ENCODE measurements at regions not wholly inside any gene's neighbourhood (a gene's known extent, or its start where the extent isn't known, plus 50 kb on each side); places are given as distances from the start of the nearest gene placed in this dataset.

- no peaks in the 10 kb centered on the region for H3K79me2 ChIP-seq (ENCODE audit: low read depth)
- H3K4me3 ChIP-seq, result no peak overlapping the region
- DNase-seq (ENCODE audit: low spot score), result no peak
- H3K9me3 ChIP-seq (ENCODE audit: low read depth), result no peaks in the 10 kb centered on the region
- no peak overlapping the region for H3K27ac Mint-ChIP-seq
- H3K36me3 ChIP-seq, result no peaks in the 10 kb centered on the region
- H3K27me3 Mint-ChIP-seq (ENCODE audit: insufficient read depth, low read depth), result peaks cover 14% of the 10 kb centered on the region
- no peak overlapping the region for H3K27ac ChIP-seq
- no peak overlapping the region for H3K9ac ChIP-seq
- no peaks in the 10 kb centered on the region for H4K20me1 ChIP-seq (ENCODE audit: low read depth)
- H3K36me3 Mint-ChIP-seq, result peaks cover 3% of the 10 kb centered on the region
- H3K4me1 ChIP-seq, result no peaks in the 10 kb centered on the region
- TF ChIP-seq EZH2 (IDR thresholded peaks at IDR 0.05) (no peak), EZH2phosphoT487 (IDR thresholded peaks at IDR 0.05) (no peak)
- TF ChIP-seq, protein P1, sequence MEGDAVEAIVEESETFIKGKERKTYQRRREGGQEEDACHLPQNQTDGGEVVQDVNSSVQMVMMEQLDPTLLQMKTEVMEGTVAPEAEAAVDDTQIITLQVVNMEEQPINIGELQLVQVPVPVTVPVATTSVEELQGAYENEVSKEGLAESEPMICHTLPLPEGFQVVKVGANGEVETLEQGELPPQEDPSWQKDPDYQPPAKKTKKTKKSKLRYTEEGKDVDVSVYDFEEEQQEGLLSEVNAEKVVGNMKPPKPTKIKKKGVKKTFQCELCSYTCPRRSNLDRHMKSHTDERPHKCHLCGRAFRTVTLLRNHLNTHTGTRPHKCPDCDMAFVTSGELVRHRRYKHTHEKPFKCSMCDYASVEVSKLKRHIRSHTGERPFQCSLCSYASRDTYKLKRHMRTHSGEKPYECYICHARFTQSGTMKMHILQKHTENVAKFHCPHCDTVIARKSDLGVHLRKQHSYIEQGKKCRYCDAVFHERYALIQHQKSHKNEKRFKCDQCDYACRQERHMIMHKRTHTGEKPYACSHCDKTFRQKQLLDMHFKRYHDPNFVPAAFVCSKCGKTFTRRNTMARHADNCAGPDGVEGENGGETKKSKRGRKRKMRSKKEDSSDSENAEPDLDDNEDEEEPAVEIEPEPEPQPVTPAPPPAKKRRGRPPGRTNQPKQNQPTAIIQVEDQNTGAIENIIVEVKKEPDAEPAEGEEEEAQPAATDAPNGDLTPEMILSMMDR (IDR thresholded peaks at IDR 0.05), result no peak
- peaks cover 2% of the 10 kb centered on the region for H3K9me3 Mint-ChIP-seq
- H3F3A ChIP-seq (ENCODE audit: low read depth), result no peaks in the 10 kb centered on the region
- H3K4me1 Mint-ChIP-seq, result peaks cover 14% of the 10 kb centered on the region
- H3K4me2 ChIP-seq, result no peak overlapping the region
- H2AFZ ChIP-seq (replicated peaks), result no peak overlapping the region
- H3K27me3 ChIP-seq, result no peaks in the 10 kb centered on the region
- no peak overlapping the region for H3K4me3 Mint-ChIP-seq
Observed at GRCh38 chr1:22338071-22338765, 113.4 kb upstream of the ZBTB40 start.

DNA sequence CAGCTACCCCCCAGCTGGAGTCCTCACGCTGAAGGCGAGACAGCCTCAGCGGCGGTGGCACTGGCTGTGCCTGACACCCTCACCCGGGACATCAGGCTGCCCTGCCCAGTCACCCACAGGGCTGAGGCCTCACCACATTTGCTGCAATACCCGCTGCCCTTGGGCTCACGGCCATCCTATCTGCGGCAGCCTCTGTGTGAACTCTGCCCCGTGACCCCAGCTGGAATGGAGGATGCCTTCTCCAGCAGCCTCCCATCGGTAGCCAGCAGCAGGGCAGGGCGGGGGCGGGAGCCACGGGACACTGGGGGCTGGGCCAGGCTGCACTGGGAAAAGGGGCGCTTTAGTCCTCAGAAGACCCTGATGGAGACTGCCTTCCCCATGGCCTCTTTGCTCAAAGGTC is 112.4 kb upstream of the ZBTB40 start:
- Mint-ChIP-seq H3K27ac (no peak overlapping the region), H3K4me1 (peaks cover 21% of the 10 kb centered on the region), H3K4me3 (no peak overlapping the region), H3K27me3 (ENCODE audit: insufficient read depth, low read depth) (peaks cover 12% of the 10 kb centered on the region), H3K36me3 (no peaks in the 10 kb centered on the region), H3K9me3 (no peaks in the 10 kb centered on the region)
- no peak overlapping the region for H3K4me3 ChIP-seq
- no peaks in the 10 kb centered on the region for H3K79me2 ChIP-seq (ENCODE audit: low read depth)
- no peak overlapping the region for H2AFZ ChIP-seq (replicated peaks)
- no peak for DNase-seq (ENCODE audit: low spot score)
- no peak for TF ChIP-seq EZH2phosphoT487 (IDR thresholded peaks at IDR 0.05)
- TF ChIP-seq, protein P1 (IDR thresholded peaks at IDR 0.05), result no peak
- TF ChIP-seq EZH2 (IDR thresholded peaks at IDR 0.05), result no peak
- no peaks in the 10 kb centered on the region for H3K36me3 ChIP-seq
- no peaks in the 10 kb centered on the region for H4K20me1 ChIP-seq (ENCODE audit: low read depth)
- H3K9me3 ChIP-seq (ENCODE audit: low read depth), result no peaks in the 10 kb centered on the region
- no peaks in the 10 kb centered on the region for H3K27me3 ChIP-seq
- H3K4me1 ChIP-seq, result no peaks in the 10 kb centered on the region
- no peaks in the 10 kb centered on the region for H3F3A ChIP-seq (ENCODE audit: low read depth)
- no peak overlapping the region for H3K4me2 ChIP-seq
- H3K9ac ChIP-seq, result no peak overlapping the region
- no peak overlapping the region for H3K27ac ChIP-seq

- Mint-ChIP-seq H3K9me3 (peaks cover under 1% of the 10 kb centered on the region), H3K27me3 (ENCODE audit: insufficient read depth, low read depth) (peaks cover 20% of the 10 kb centered on the region)
- no peaks in the 10 kb centered on the region for H3K4me1 ChIP-seq
Observed at GRCh38 chr1:22340066-22340465, 111.6 kb upstream of the ZBTB40 start.

More at GRCh38 chr1:22340066-22340465, 111.6 kb upstream of the ZBTB40 start:
- Mint-ChIP-seq H3K4me3 (no peak overlapping the region), H3K27ac (peak overlapping the region; percentile 92), H3K4me1 (peaks cover 24% of the 10 kb centered on the region), H3K36me3 (no peaks in the 10 kb centered on the region)
- no peak overlapping the region for H3K4me2 ChIP-seq
- no peaks in the 10 kb centered on the region for H3K9me3 ChIP-seq (ENCODE audit: low read depth)
- TF ChIP-seq EZH2phosphoT487 (IDR thresholded peaks at IDR 0.05) (no peak), EZH2 (IDR thresholded peaks at IDR 0.05) (no peak)
- TF ChIP-seq, protein P1 (IDR thresholded peaks at IDR 0.05), result no peak
- no peaks in the 10 kb centered on the region for H3K27me3 ChIP-seq
- no peaks in the 10 kb centered on the region for H3K79me2 ChIP-seq (ENCODE audit: low read depth)
- H3K4me3 ChIP-seq, result no peak overlapping the region
- no peak overlapping the region for H3K9ac ChIP-seq
- H4K20me1 ChIP-seq (ENCODE audit: low read depth), result no peaks in the 10 kb centered on the region
- no peak overlapping the region for H2AFZ ChIP-seq (replicated peaks)
- no peaks in the 10 kb centered on the region for H3K36me3 ChIP-seq
- H3F3A ChIP-seq (ENCODE audit: low read depth), result no peaks in the 10 kb centered on the region
- no peak for DNase-seq (ENCODE audit: low spot score)
- H3K27ac ChIP-seq, result no peak overlapping the region

All from neural progenitor cell (in vitro differentiated cells).